Dedifferentiated amniotic fluid mesenchymal stem cell (primary cell): ENCODE measurements at regions not wholly inside any gene's neighbourhood (a gene's known extent, or its start where the extent isn't known, plus 50 kb on each side); places are given as distances from the start of the nearest gene placed in this dataset.
"Not testable (repeated sequence)": the region's sequence is repeated elsewhere in the genome, so short reads cannot be mapped to it uniquely, and the experiment has no call there.

Experiments
- DNase-seq: peaks from one replicate; pipeline ENCODE4 v3.0.0-alpha.2; 2016; ENCODE audit errors: extremely low spot score

GRCh38 chr4:27360790-27361267 lies 500.2 kb downstream of the STIM2 start:
- peak; percentile 20 for DNase-seq

GRCh38 chr4:27364509-27364908 lies 503.9 kb downstream of the STIM2 start:
- no peak for DNase-seq

- no peak for DNase-seq
Observed at GRCh38 chr4:27366104-27366823, 505.6 kb downstream of the STIM2 start.

GRCh38 chr4:27368781-27369180 lies 508.1 kb downstream of the STIM2 start:
- DNase-seq, result no peak

- DNase-seq, result no peak
Observed at GRCh38 chr4:27381815-27382214, 521.2 kb downstream of the STIM2 start.

GRCh38 chr4:27387711-27388110 lies 527.1 kb downstream of the STIM2 start:
- DNase-seq, result no peak

- peak; percentile 47 for DNase-seq
Observed at GRCh38 chr4:27397886-27398285, 537.2 kb downstream of the STIM2 start.

- DNase-seq, result no peak
Observed at GRCh38 chr4:27398631-27399310, 538.1 kb downstream of the STIM2 start.

GRCh38 chr4:27407616-27408015 lies 547.0 kb downstream of the STIM2 start:
- DNase-seq, result no peak

- no peak for DNase-seq
Observed at GRCh38 chr4:27412613-27413012, 552.0 kb downstream of the STIM2 start.

GRCh38 chr4:27414887-27415731 lies 554.5 kb downstream of the STIM2 start:
- DNase-seq, result no peak

GRCh38 chr4:27428661-27429060 lies 568.0 kb downstream of the STIM2 start:
- DNase-seq, result no peak

GRCh38 chr4:27429364-27429871 lies 568.8 kb downstream of the STIM2 start:
- no peak for DNase-seq

- DNase-seq, result no peak
Observed at GRCh38 chr4:27442146-27442545, 581.5 kb downstream of the STIM2 start.

- not testable (repeated sequence) for DNase-seq
Observed at GRCh38 chr4:27442661-27443060, 582.0 kb downstream of the STIM2 start.

- no peak for DNase-seq
Observed at GRCh38 chr4:27463816-27464215, 603.2 kb downstream of the STIM2 start.

- no peak for DNase-seq
Observed at GRCh38 chr4:27467351-27467750, 606.7 kb downstream of the STIM2 start.

GRCh38 chr4:27472364-27472763 lies 611.7 kb downstream of the STIM2 start:
- no peak for DNase-seq

GRCh38 chr4:27474691-27475090 lies 614.0 kb downstream of the STIM2 start:
- no peak for DNase-seq

- DNase-seq, result no peak
Observed at GRCh38 chr4:27484216-27484615, 623.6 kb downstream of the STIM2 start.

- DNase-seq, result no peak
Observed at GRCh38 chr4:27490315-27490714, 629.7 kb downstream of the STIM2 start.

- DNase-seq, result no peak
Observed at GRCh38 chr4:27490766-27491165, 630.1 kb downstream of the STIM2 start.
